Liver (tissue), 8 donors: ENCODE measurements at regions not wholly inside any gene's neighbourhood (a gene's known extent, or its start where the extent isn't known, plus 50 kb on each side); places are given as distances from the start of the nearest gene placed in this dataset.

ENCODE experiments used
- DNase-seq: peaks from one replicate; pipeline ENCODE4 v3.0.0-alpha.2; 2017; ENCODE audit warnings: low spot score
- H3K27ac ChIP-seq, 2 donors: one replicate each; pipeline ENCODE4 v1.7.0; 2013; ENCODE audit warnings: inconsistent platforms in 2 of 2, low read length in 2 of 2, control low read depth in 1 of 2, low read depth in 1 of 2, mild to moderate bottlenecking in 1 of 2
- H3K27me3 ChIP-seq, 4 donors: one replicate each; pipeline versions ENCODE4 v1.6.1 to v1.7.0; 2013; ENCODE audit warnings: low read length in 3 of 4, inconsistent platforms in 1 of 4, mild to moderate bottlenecking in 1 of 4, moderate library complexity in 1 of 4; ENCODE audit not compliant: control insufficient read depth in 4 of 4, insufficient read depth in 4 of 4
- H3K36me3 ChIP-seq, 4 donors: one replicate each; pipeline versions ENCODE4 v1.6.1 to v1.7.0; 2013; ENCODE audit warnings: low read length in 3 of 4, mild to moderate bottlenecking in 3 of 4, low read depth in 1 of 4, moderate library complexity in 1 of 4; ENCODE audit not compliant: control insufficient read depth in 4 of 4, insufficient read depth in 3 of 4
- H3K4me1 ChIP-seq, 4 donors: one replicate each; pipeline versions ENCODE4 v1.6.1 to v1.7.0; 2013; ENCODE audit warnings: low read length in 3 of 4, mild to moderate bottlenecking in 3 of 4, moderate library complexity in 1 of 4; ENCODE audit not compliant: control insufficient read depth in 4 of 4, insufficient read depth in 4 of 4
- H3K4me3 ChIP-seq, 3 donors: one replicate each; pipeline versions ENCODE4 v1.6.1 to v1.7.0; 2013; ENCODE audit warnings: low read length in 3 of 3, control low read depth in 1 of 3, low read depth in 1 of 3, mild to moderate bottlenecking in 1 of 3
- H3K9ac ChIP-seq, 2 donors: one replicate each; pipeline ENCODE4 v1.7.0; 2013; ENCODE audit warnings: low read length in 2 of 2, mild to moderate bottlenecking in 2 of 2, moderate library complexity in 2 of 2, control low read depth in 1 of 2, low read depth in 1 of 2
- H3K9me3 ChIP-seq, 4 donors: one replicate each; pipeline versions ENCODE4 v1.6.1 to v1.7.0; 2013; ENCODE audit warnings: low read length in 3 of 4; ENCODE audit not compliant: control insufficient read depth in 4 of 4
- FOXA1 ChIP-seq: IDR thresholded peaks from 2 replicates; pipeline ENCODE4 v1.6.1; 2016; ENCODE audit warnings: antibody characterized with exemption
- FOXA2 ChIP-seq: IDR thresholded peaks from 2 replicates; pipeline ENCODE4 v1.6.1; 2016; ENCODE audit warnings: antibody characterized with exemption
- GABPA ChIP-seq, 2 donors: IDR thresholded peaks in 1 of 2; conservative IDR thresholded peaks in 1 of 2; 2 replicates each; pipeline ENCODE4 v1.6.1; 2016; ENCODE audit warnings: antibody characterized with exemption in 2 of 2, mild to moderate bottlenecking in 1 of 2, moderate library complexity in 1 of 2
- HNF4A ChIP-seq, 2 donors: conservative IDR thresholded peaks; 2 replicates each; pipeline ENCODE4 v1.6.1; 2016; ENCODE audit warnings: antibody characterized with exemption in 2 of 2, mild to moderate bottlenecking in 2 of 2
- HNF4G ChIP-seq: IDR thresholded peaks from 2 replicates; pipeline ENCODE4 v1.6.1; 2016; ENCODE audit warnings: antibody characterized with exemption
- JUND ChIP-seq, 2 donors: IDR thresholded peaks; 2 replicates each; pipeline ENCODE4 v1.6.1; 2016; ENCODE audit warnings: antibody characterized with exemption in 2 of 2
- RAD21 ChIP-seq, 2 donors: IDR thresholded peaks; 2 replicates each; pipeline ENCODE4 v1.6.1; 2016; ENCODE audit warnings: antibody characterized with exemption in 2 of 2, mild to moderate bottlenecking in 2 of 2
- SP1 ChIP-seq: IDR thresholded peaks from 2 replicates; pipeline ENCODE4 v1.6.1; 2018; ENCODE audit warnings: antibody characterized with exemption, mild to moderate bottlenecking
- TAF1 ChIP-seq: conservative IDR thresholded peaks from 2 replicates; pipeline ENCODE4 v1.6.1; 2016; ENCODE audit warnings: antibody characterized with exemption, mild to moderate bottlenecking
- YY1 ChIP-seq: IDR thresholded peaks from 2 replicates; pipeline ENCODE4 v1.6.1; 2016; ENCODE audit warnings: antibody characterized with exemption, mild to moderate bottlenecking
- WGBS: extraction: QIAGEN DNeasy Blood & Tissue Kit; methylation state at CpG from one replicate; pipeline ENCODE4 v1.1.7; 2013; 5-methylcytosine and 5-hydroxymethylcytosine counted together
- TF ChIP-seq, protein P1 (sequence below): IDR thresholded peaks from 2 replicates; pipeline ENCODE4 v1.6.1; 2016; ENCODE audit warnings: antibody characterized with exemption, mild to moderate bottlenecking
- TF ChIP-seq, protein P2 (sequence below): IDR thresholded peaks from 2 replicates; pipeline ENCODE4 v1.6.1; 2016; ENCODE audit warnings: antibody characterized with exemption
- TF ChIP-seq, protein P3 (sequence below): fragments of 150-350 bp; IDR thresholded peaks from 2 replicates; pipeline ENCODE4 v1.5.1; 2017; ENCODE audit warnings: improper control_type of control experiment, low read depth, low read length; ENCODE audit not compliant: missing input control
- donor health status: healthy.
- donor health status: healthy.
- donor health status: healthy.
- donor health status: healthy.
- donor health status: healthy.

DNA sequence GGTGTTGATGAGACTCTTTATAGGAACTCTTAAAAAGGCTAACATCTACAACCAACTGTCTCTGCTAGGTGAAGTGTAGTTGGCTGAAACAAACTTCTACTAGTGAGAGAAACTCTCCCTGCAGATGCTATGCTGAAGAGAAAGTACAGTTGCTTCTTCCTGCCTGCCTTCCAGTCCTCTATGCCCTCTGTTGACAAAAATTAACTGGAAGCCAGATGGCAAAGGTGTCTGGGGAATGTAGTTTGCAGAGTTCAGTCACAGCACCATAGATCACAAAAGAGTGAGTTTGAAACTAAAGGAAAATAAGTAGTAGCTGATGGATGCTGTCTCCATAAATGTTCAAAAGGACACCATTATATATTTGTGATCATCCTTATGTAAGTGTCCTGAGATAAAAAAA lies 958.8 kb upstream of the NRXN1 start (continued):
- TF ChIP-seq YY1 = no peak
- no peak for TF ChIP-seq GABPA (IDR thresholded peaks at IDR 0.05 in 1 of 2, conservative IDR thresholded peaks at IDR 0.05 in 1 of 2)
- TF ChIP-seq TAF1 = no peak

DNA sequence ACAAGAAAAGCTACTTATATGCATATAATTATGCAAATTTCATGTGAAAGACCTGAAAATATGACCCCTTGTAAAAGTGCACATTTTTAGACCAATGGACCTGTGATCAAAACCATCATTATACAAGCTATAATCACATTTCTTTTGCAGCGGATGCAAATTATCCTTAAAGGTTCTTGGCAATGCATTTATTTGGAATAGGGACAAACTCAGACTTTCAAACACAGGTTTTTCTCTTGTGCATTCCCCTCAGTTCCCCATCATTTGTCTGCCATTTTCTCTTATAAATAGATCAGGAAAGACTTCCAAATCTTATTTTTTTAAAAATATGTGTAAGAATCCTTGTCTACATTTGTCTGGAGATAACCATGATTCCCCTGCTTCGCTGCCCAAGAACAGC lies 954.2 kb upstream of the NRXN1 start:
- Histone ChIP-seq H3K9me3 (no peaks in the 10 kb centered on the region), H3K27me3 (no peaks in the 10 kb centered on the region), H3K9ac (no peak overlapping the region), H3K4me3 (no peak overlapping the region), H3K36me3 (no peaks in the 10 kb centered on the region), H3K27ac (no peak overlapping the region), H3K4me1 (no peaks in the 10 kb centered on the region)
- DNase-seq = no peak
- WGBS = 89% methylated on average over 2 of the region's 2 CpGs
- TF ChIP-seq, protein P1, sequence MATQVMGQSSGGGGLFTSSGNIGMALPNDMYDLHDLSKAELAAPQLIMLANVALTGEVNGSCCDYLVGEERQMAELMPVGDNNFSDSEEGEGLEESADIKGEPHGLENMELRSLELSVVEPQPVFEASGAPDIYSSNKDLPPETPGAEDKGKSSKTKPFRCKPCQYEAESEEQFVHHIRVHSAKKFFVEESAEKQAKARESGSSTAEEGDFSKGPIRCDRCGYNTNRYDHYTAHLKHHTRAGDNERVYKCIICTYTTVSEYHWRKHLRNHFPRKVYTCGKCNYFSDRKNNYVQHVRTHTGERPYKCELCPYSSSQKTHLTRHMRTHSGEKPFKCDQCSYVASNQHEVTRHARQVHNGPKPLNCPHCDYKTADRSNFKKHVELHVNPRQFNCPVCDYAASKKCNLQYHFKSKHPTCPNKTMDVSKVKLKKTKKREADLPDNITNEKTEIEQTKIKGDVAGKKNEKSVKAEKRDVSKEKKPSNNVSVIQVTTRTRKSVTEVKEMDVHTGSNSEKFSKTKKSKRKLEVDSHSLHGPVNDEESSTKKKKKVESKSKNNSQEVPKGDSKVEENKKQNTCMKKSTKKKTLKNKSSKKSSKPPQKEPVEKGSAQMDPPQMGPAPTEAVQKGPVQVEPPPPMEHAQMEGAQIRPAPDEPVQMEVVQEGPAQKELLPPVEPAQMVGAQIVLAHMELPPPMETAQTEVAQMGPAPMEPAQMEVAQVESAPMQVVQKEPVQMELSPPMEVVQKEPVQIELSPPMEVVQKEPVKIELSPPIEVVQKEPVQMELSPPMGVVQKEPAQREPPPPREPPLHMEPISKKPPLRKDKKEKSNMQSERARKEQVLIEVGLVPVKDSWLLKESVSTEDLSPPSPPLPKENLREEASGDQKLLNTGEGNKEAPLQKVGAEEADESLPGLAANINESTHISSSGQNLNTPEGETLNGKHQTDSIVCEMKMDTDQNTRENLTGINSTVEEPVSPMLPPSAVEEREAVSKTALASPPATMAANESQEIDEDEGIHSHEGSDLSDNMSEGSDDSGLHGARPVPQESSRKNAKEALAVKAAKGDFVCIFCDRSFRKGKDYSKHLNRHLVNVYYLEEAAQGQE = no peak
- TF ChIP-seq GABPA (IDR thresholded peaks at IDR 0.05 in 1 of 2, conservative IDR thresholded peaks at IDR 0.05 in 1 of 2) (no peak), RAD21 (IDR thresholded peaks at IDR 0.05) (no peak), FOXA2 (no peak), YY1 (no peak), FOXA1 (no peak), SP1 (no peak), HNF4A (conservative IDR thresholded peaks at IDR 0.05) (no peak), HNF4G (no peak), JUND (IDR thresholded peaks at IDR 0.05) (no peak)
- TF ChIP-seq, protein P2, sequence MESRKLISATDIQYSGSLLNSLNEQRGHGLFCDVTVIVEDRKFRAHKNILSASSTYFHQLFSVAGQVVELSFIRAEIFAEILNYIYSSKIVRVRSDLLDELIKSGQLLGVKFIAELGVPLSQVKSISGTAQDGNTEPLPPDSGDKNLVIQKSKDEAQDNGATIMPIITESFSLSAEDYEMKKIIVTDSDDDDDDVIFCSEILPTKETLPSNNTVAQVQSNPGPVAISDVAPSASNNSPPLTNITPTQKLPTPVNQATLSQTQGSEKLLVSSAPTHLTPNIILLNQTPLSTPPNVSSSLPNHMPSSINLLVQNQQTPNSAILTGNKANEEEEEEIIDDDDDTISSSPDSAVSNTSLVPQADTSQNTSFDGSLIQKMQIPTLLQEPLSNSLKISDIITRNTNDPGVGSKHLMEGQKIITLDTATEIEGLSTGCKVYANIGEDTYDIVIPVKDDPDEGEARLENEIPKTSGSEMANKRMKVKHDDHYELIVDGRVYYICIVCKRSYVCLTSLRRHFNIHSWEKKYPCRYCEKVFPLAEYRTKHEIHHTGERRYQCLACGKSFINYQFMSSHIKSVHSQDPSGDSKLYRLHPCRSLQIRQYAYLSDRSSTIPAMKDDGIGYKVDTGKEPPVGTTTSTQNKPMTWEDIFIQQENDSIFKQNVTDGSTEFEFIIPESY = no peak
- TF ChIP-seq, protein P3, sequence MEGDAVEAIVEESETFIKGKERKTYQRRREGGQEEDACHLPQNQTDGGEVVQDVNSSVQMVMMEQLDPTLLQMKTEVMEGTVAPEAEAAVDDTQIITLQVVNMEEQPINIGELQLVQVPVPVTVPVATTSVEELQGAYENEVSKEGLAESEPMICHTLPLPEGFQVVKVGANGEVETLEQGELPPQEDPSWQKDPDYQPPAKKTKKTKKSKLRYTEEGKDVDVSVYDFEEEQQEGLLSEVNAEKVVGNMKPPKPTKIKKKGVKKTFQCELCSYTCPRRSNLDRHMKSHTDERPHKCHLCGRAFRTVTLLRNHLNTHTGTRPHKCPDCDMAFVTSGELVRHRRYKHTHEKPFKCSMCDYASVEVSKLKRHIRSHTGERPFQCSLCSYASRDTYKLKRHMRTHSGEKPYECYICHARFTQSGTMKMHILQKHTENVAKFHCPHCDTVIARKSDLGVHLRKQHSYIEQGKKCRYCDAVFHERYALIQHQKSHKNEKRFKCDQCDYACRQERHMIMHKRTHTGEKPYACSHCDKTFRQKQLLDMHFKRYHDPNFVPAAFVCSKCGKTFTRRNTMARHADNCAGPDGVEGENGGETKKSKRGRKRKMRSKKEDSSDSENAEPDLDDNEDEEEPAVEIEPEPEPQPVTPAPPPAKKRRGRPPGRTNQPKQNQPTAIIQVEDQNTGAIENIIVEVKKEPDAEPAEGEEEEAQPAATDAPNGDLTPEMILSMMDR = no peak

DNA sequence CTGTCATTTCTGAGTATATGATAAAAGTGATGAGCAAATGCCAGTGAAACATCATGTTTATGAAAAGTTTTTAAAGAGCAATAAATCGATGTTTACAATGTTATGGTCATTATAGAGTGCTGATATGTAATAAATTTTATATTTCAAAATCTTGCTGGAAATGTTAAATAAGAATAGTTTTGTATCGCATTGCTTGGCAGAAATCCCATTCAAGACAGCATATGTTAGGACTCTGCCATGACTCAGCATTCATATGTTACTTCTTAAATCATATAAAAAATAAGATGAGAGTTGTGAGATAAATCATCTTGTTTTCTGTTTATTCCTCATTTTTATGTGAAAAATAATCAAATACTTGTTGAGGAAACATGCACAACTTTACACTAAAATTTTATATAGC lies 949.9 kb upstream of the NRXN1 start:
- H3K4me3 ChIP-seq = no peak overlapping the region
- H3K4me1 ChIP-seq = no peaks in the 10 kb centered on the region
- no peak overlapping the region for H3K27ac ChIP-seq
- WGBS = 79% methylated on average over 2 of the region's 2 CpGs
- H3K9ac ChIP-seq = no peak overlapping the region
- no peaks in the 10 kb centered on the region for H3K9me3 ChIP-seq
- peaks cover 0 to 2% (median 0%) of the 10 kb centered on the region in 4 donors for H3K27me3 ChIP-seq
- no peaks in the 10 kb centered on the region for H3K36me3 ChIP-seq
- DNase-seq = no peak
- TF ChIP-seq, protein P3 = no peak
- no peak for TF ChIP-seq HNF4A (conservative IDR thresholded peaks at IDR 0.05)
- TF ChIP-seq YY1 = no peak
- TF ChIP-seq, protein P2 = no peak
- TF ChIP-seq, protein P1 = no peak
- no peak for TF ChIP-seq FOXA1
- TF ChIP-seq FOXA2 = no peak
- TF ChIP-seq HNF4G = no peak
- no peak for TF ChIP-seq JUND (IDR thresholded peaks at IDR 0.05)
- TF ChIP-seq TAF1 = no peak
